ENCODE measurements at regions not wholly inside any gene's neighbourhood (a gene's known extent, or its start where the extent isn't known, plus 50 kb on each side); places are given as distances from the start of the nearest gene placed in this dataset.
"Not testable (repeated sequence)": the region's sequence is repeated elsewhere in the genome, so short reads cannot be mapped to it uniquely, and the experiment has no call there.

- Mint-ChIP-seq H3K4me1 (no peaks in the 10 kb centered on the region), H3K27me3 (ENCODE audit: low read depth in 3 of 3) (no peaks in the 10 kb centered on the region), H3K4me3 (no peak overlapping the region), H3K9me3 (peaks cover 0 to 5% (median 1%) of the 10 kb centered on the region in 7 donors), H3K36me3 (no peaks in the 10 kb centered on the region), H3K27ac (no peak overlapping the region)
- intact Hi-C loops (cut with micrococcal nuclease), result no loop called here
- H3K27ac ChIP-seq (ENCODE audit: low read depth in 1 of 2, low read length in 2 of 2), result no peak overlapping the region
- no peaks in the 10 kb centered on the region for H3K27me3 ChIP-seq (ENCODE audit: control insufficient read depth in 2 of 2, insufficient read depth in 2 of 2, low read length in 2 of 2)
- no peak overlapping the region for H3K4me3 ChIP-seq (replicated peaks in 1 of 3; ENCODE audit: low read depth in 2 of 3, low read length in 3 of 3)
- no peaks in the 10 kb centered on the region for H3K36me3 ChIP-seq (replicated peaks in 1 of 2; ENCODE audit: control insufficient read depth in 1 of 2, insufficient read depth in 2 of 2, low read length in 2 of 2)
- no peak for DNase-seq
- H3K79me2 ChIP-seq (ENCODE audit: insufficient read depth, low read length), result no peaks in the 10 kb centered on the region
- no peak overlapping the region for H3K9ac ChIP-seq (ENCODE audit: insufficient read depth, low read length, poor library complexity, severe bottlenecking)
- H3K9me3 ChIP-seq (replicated peaks in 1 of 2; ENCODE audit: control insufficient read depth in 1 of 2, insufficient read depth in 1 of 2, low read length in 2 of 2), result no peaks in the 10 kb centered on the region
- no CpG with 5 or more reads among the region's 1 CpG for WGBS (ENCODE audit: insufficient coverage)
- H4K20me1 ChIP-seq (ENCODE audit: insufficient read depth, low read length), result no peaks in the 10 kb centered on the region
- TF ChIP-seq, protein P1, sequence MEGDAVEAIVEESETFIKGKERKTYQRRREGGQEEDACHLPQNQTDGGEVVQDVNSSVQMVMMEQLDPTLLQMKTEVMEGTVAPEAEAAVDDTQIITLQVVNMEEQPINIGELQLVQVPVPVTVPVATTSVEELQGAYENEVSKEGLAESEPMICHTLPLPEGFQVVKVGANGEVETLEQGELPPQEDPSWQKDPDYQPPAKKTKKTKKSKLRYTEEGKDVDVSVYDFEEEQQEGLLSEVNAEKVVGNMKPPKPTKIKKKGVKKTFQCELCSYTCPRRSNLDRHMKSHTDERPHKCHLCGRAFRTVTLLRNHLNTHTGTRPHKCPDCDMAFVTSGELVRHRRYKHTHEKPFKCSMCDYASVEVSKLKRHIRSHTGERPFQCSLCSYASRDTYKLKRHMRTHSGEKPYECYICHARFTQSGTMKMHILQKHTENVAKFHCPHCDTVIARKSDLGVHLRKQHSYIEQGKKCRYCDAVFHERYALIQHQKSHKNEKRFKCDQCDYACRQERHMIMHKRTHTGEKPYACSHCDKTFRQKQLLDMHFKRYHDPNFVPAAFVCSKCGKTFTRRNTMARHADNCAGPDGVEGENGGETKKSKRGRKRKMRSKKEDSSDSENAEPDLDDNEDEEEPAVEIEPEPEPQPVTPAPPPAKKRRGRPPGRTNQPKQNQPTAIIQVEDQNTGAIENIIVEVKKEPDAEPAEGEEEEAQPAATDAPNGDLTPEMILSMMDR (IDR thresholded peaks at IDR 0.05), result no peak
- H3K4me1 ChIP-seq (ENCODE audit: control insufficient read depth in 1 of 2, insufficient read depth in 2 of 2, low read length in 2 of 2), result no peaks in the 10 kb centered on the region
- no peak overlapping the region for H2AFZ ChIP-seq (ENCODE audit: insufficient read depth, low read depth, low read length, poor library complexity, severe bottlenecking)
- no peak overlapping the region for H3K4me2 ChIP-seq (replicated peaks; ENCODE audit: extremely low read depth, low read length, poor library complexity, severe bottlenecking)
Observed at GRCh38 chr14:37711356-37711830, 116.0 kb downstream of the TTC6 start.

GRCh38 chr14:37711831-37712475 lies 116.5 kb downstream of the TTC6 start:
- no peaks in the 10 kb centered on the region for H3K36me3 Mint-ChIP-seq
- Histone ChIP-seq H3K27me3 (ENCODE audit: control insufficient read depth in 2 of 2, insufficient read depth in 2 of 2, low read length in 2 of 2) (no peaks in the 10 kb centered on the region), H3K27ac (ENCODE audit: low read depth in 1 of 2, low read length in 2 of 2) (no peak overlapping the region), H3K4me3 (replicated peaks in 1 of 3; ENCODE audit: low read depth in 2 of 3, low read length in 3 of 3) (no peak overlapping the region), H3K4me1 (ENCODE audit: control insufficient read depth in 1 of 2, insufficient read depth in 2 of 2, low read length in 2 of 2) (no peaks in the 10 kb centered on the region), H4K20me1 (ENCODE audit: insufficient read depth, low read length) (no peaks in the 10 kb centered on the region), H3K9me3 (replicated peaks in 1 of 2; ENCODE audit: control insufficient read depth in 1 of 2, insufficient read depth in 1 of 2, low read length in 2 of 2) (no peaks in the 10 kb centered on the region), H2AFZ (ENCODE audit: insufficient read depth, low read depth, low read length, poor library complexity, severe bottlenecking) (no peak overlapping the region), H3K4me2 (replicated peaks; ENCODE audit: extremely low read depth, low read length, poor library complexity, severe bottlenecking) (no peak overlapping the region), H3K36me3 (replicated peaks in 1 of 2; ENCODE audit: control insufficient read depth in 1 of 2, insufficient read depth in 2 of 2, low read length in 2 of 2) (no peaks in the 10 kb centered on the region), H3K9ac (ENCODE audit: insufficient read depth, low read length, poor library complexity, severe bottlenecking) (no peak overlapping the region), H3K79me2 (ENCODE audit: insufficient read depth, low read length) (no peaks in the 10 kb centered on the region)
- TF ChIP-seq, protein P1 (IDR thresholded peaks at IDR 0.05), result no peak
- no peak for DNase-seq
- no peaks in the 10 kb centered on the region for H3K4me1 Mint-ChIP-seq
- no peaks in the 10 kb centered on the region for H3K27me3 Mint-ChIP-seq (ENCODE audit: low read depth in 3 of 3)
- intact Hi-C loops (cut with micrococcal nuclease), result no loop called here
- WGBS (ENCODE audit: insufficient coverage), result no CpG with 5 or more reads among the region's 5 CpGs
- H3K27ac Mint-ChIP-seq, result no peak overlapping the region
- H3K9me3 Mint-ChIP-seq, result peaks cover 0 to 5% (median 1%) of the 10 kb centered on the region in 7 donors
- no peak overlapping the region for H3K4me3 Mint-ChIP-seq

GRCh38 chr14:37712476-37712860 lies 117.0 kb downstream of the TTC6 start:
- intact Hi-C loops (cut with micrococcal nuclease); H3K9me3 Mint-ChIP-seq; H3K4me3 Mint-ChIP-seq; H3K27me3 ChIP-seq (ENCODE audit: control insufficient read depth in 2 of 2, insufficient read depth in 2 of 2, low read length in 2 of 2); H3K27me3 Mint-ChIP-seq (ENCODE audit: low read depth in 3 of 3); H3K79me2 ChIP-seq (ENCODE audit: insufficient read depth, low read length); H3K4me1 ChIP-seq (ENCODE audit: control insufficient read depth in 1 of 2, insufficient read depth in 2 of 2, low read length in 2 of 2); H3K9me3 ChIP-seq (replicated peaks in 1 of 2; ENCODE audit: control insufficient read depth in 1 of 2, insufficient read depth in 1 of 2, low read length in 2 of 2); H3K27ac ChIP-seq (ENCODE audit: low read depth in 1 of 2, low read length in 2 of 2); DNase-seq; H3K36me3 ChIP-seq (replicated peaks in 1 of 2; ENCODE audit: control insufficient read depth in 1 of 2, insufficient read depth in 2 of 2, low read length in 2 of 2); H3K36me3 Mint-ChIP-seq; H3K9ac ChIP-seq (ENCODE audit: insufficient read depth, low read length, poor library complexity, severe bottlenecking); H3K4me3 ChIP-seq (replicated peaks in 1 of 3; ENCODE audit: low read depth in 2 of 3, low read length in 3 of 3); H2AFZ ChIP-seq (ENCODE audit: insufficient read depth, low read depth, low read length, poor library complexity, severe bottlenecking); H3K27ac Mint-ChIP-seq; H4K20me1 ChIP-seq (ENCODE audit: insufficient read depth, low read length); H3K4me2 ChIP-seq (replicated peaks; ENCODE audit: extremely low read depth, low read length, poor library complexity, severe bottlenecking); H3K4me1 Mint-ChIP-seq: not testable (repeated sequence)
- no CpG with 5 or more reads among the region's 3 CpGs for WGBS (ENCODE audit: insufficient coverage)

All from CD14-positive monocyte (primary cell).